ENCODE measurements at regions not wholly inside any gene's neighbourhood (a gene's known extent, or its start where the extent isn't known, plus 50 kb on each side); places are given as distances from the start of the nearest gene placed in this dataset.
A peak's percentile ranks its signal among the peaks of the same experiment; 100 is the strongest.

GRCh38 chr1:184866991-184867788, 107.1 kb downstream of the NIBAN1 start (continued):
- no peak for TF ChIP-seq IRF3 (IDR thresholded peaks at IDR 0.05)
- TF ChIP-seq NFYB (IDR thresholded peaks at IDR 0.05; ENCODE audit: insufficient read depth, low read depth, low read length), result no peak
- TF ChIP-seq CEBPB (IDR thresholded peaks at IDR 0.05; ENCODE audit: borderline replicate concordance in 1 of 2, low read depth in 2 of 2, low read length in 2 of 2), result peak in 1 of 2 experiments; percentile 76; a peak in 2 of 4 replicates
- no peak for TF ChIP-seq ZNF207 (IDR thresholded peaks at IDR 0.05; ENCODE audit: borderline replicate concordance)
- no peak for TF ChIP-seq ZBTB4 (CRISPR knock-in tag; IDR thresholded peaks at IDR 0.05)
- peak; percentile 90; the same call in 1 of the 2 replicates for TF ChIP-seq CBFB (IDR thresholded peaks at IDR 0.05; ENCODE audit: low read depth)
- peak; percentile 83 for TF ChIP-seq TCF3 (IDR thresholded peaks at IDR 0.05; ENCODE audit: borderline replicate concordance, insufficient read depth, low read depth, low read length)
- TF ChIP-seq PKNOX1 (IDR thresholded peaks at IDR 0.05), result peak; percentile 36
- TF ChIP-seq IRF5 (IDR thresholded peaks at IDR 0.05; ENCODE audit: borderline replicate concordance), result no peak
- peak; percentile 81 for TF ChIP-seq RELB (IDR thresholded peaks at IDR 0.05; ENCODE audit: low read depth)
- TF ChIP-seq E2F4 (IDR thresholded peaks at IDR 0.05; ENCODE audit: low read depth, low read length), result no peak
- TF ChIP-seq MYC (IDR thresholded peaks at IDR 0.05; ENCODE audit: insufficient read depth, insufficient read length, insufficient replicate concordance, low read length, severe bottlenecking), result no peak
- no peak for TF ChIP-seq SMAD1 (IDR thresholded peaks at IDR 0.05; ENCODE audit: low read depth, partially characterized antibody)
- no peak for TF ChIP-seq ASH2L (IDR thresholded peaks at IDR 0.05; ENCODE audit: borderline replicate concordance, low read depth)
- no peak for TF ChIP-seq RFX5 (IDR thresholded peaks at IDR 0.05; ENCODE audit: low read depth, low read length)
- peak; percentile 84 for TF ChIP-seq EED (IDR thresholded peaks at IDR 0.05; ENCODE audit: low read depth)
- TF ChIP-seq BRCA1 (IDR thresholded peaks at IDR 0.05; ENCODE audit: low read depth, low read length), result no peak
- TF ChIP-seq POLR2AphosphoS2 (IDR thresholded peaks at IDR 0.05; ENCODE audit: low read depth, low read length), result no peak
- TF ChIP-seq RAD51 (IDR thresholded peaks at IDR 0.05), result no peak
- TF ChIP-seq SMC3 (IDR thresholded peaks at IDR 0.05; ENCODE audit: borderline replicate concordance, low read length), result peak; percentile 21; the same call in 1 of the 2 replicates

All from GM12878 (cell line).